K562 (cell line): ENCODE measurements at regions not wholly inside any gene's neighbourhood (a gene's known extent, or its start where the extent isn't known, plus 50 kb on each side); places are given as distances from the start of the nearest gene placed in this dataset.
A peak's percentile ranks its signal among the peaks of the same experiment; 100 is the strongest.

Experiments
- ADNP ChIP-seq: fragments of 200-800 bp; sonication (Bioruptor generic); IDR thresholded peaks from 2 replicates; pipeline ENCODE4 v1.6.1; 2016; ENCODE audit warnings: missing genetic modification characterization, missing compliant biosample characterization
- ARID1B ChIP-seq: fragments of 450-650 bp; IDR thresholded peaks from 2 replicates; pipeline ENCODE4 v1.6.1; 2016; ENCODE audit warnings: antibody characterized with exemption, mild to moderate bottlenecking, inconsistent platforms
- ATF1 ChIP-seq, 2 experiments: fragments of 450-650 bp in 1 of 2; IDR thresholded peaks; 2 replicates each; pipeline ENCODE4 v1.6.1; 2016; ENCODE audit warnings: missing compliant biosample characterization in 1 of 2, missing genetic modification characterization in 1 of 2
- ATF7 ChIP-seq: fragments of 450-650 bp; IDR thresholded peaks from 2 replicates; pipeline ENCODE4 v1.7.1; 2014; ENCODE audit warnings: mild to moderate bottlenecking, moderate library complexity
- CREM ChIP-seq: IDR thresholded peaks from 2 replicates; pipeline ENCODE4 v1.6.1; 2014; ENCODE audit warnings: antibody characterized with exemption, low read depth
- FOXJ2 ChIP-seq: fragments of 200-800 bp; sonication (Bioruptor generic); IDR thresholded peaks from 2 replicates; pipeline ENCODE4 v1.6.1; 2016; ENCODE audit warnings: missing genetic modification characterization, missing compliant biosample characterization
- GATAD2B ChIP-seq: fragments of 450-650 bp; IDR thresholded peaks from 2 replicates; pipeline ENCODE4 v1.6.1; 2017; ENCODE audit warnings: mild to moderate bottlenecking, borderline replicate concordance
- NCOR1 ChIP-seq: fragments of 450-650 bp; IDR thresholded peaks from 2 replicates; pipeline ENCODE4 v1.6.1; 2016; ENCODE audit warnings: mild to moderate bottlenecking, moderate library complexity
- NFIC ChIP-seq: fragments of 450-650 bp; IDR thresholded peaks from 2 replicates; pipeline ENCODE4 v1.6.1; 2017; ENCODE audit warnings: mild to moderate bottlenecking, inconsistent platforms
- PCBP2 ChIP-seq: fragments of 200-400 bp; formaldehyde crosslinking; IDR thresholded peaks from 2 replicates; pipeline ENCODE4 v1.6.1; 2018; ENCODE audit warnings: low read length, low read depth, mild to moderate bottlenecking, moderate library complexity; ENCODE audit not compliant: poor library complexity, severe bottlenecking
- POLR3A ChIP-seq: IDR thresholded peaks from 2 replicates; pipeline ENCODE4 v1.6.1; 2011; ENCODE audit warnings: borderline replicate concordance, mild to moderate bottlenecking, moderate library complexity; ENCODE audit not compliant: insufficient read length, insufficient read depth; ENCODE audit errors: extremely low read depth
- SMARCC2 ChIP-seq: fragments of 450-650 bp; IDR thresholded peaks from 2 replicates; pipeline ENCODE4 v1.6.1; 2017; ENCODE audit warnings: antibody characterized with exemption, moderate library complexity, mild to moderate bottlenecking, low read depth
- THRAP3 ChIP-seq: fragments of 450-650 bp; IDR thresholded peaks from 2 replicates; pipeline ENCODE4 v1.6.1; 2016; ENCODE audit warnings: mild to moderate bottlenecking, inconsistent platforms, borderline replicate concordance
- XRCC5 ChIP-seq: fragments of 200-400 bp; formaldehyde crosslinking; IDR thresholded peaks from 2 replicates; pipeline ENCODE4 v1.6.1; 2017; ENCODE audit warnings: low read depth, mild to moderate bottlenecking, low read length
- YBX1 ChIP-seq: fragments of 450-650 bp; IDR thresholded peaks from 2 replicates; pipeline ENCODE4 v1.7.1; 2016; ENCODE audit warnings: mild to moderate bottlenecking
- ZEB2 ChIP-seq: fragments of 450-650 bp; IDR thresholded peaks from 2 replicates; pipeline ENCODE4 v1.6.1; 2016
- ZNF140 ChIP-seq: fragments of 250-450 bp; sonication (Bioruptor Pico); IDR thresholded peaks from 2 replicates; pipeline ENCODE4 v1.8.0; 2021; ENCODE audit warnings: moderate library complexity, mild to moderate bottlenecking, inconsistent platforms
- ZNF316 ChIP-seq: fragments of 450-650 bp; IDR thresholded peaks from 2 replicates; pipeline ENCODE4 v1.6.1; 2016
- TF ChIP-seq, protein P1 (sequence below), 2 experiments: fragments of 450-650 bp; formaldehyde crosslinking in 1 of 2; IDR thresholded peaks; 2 replicates each; pipeline versions ENCODE4 v1.4.0 to v1.6.1; 2014 to 2020; ENCODE audit warnings: mild to moderate bottlenecking in 2 of 2, borderline replicate concordance in 1 of 2, low read depth in 1 of 2
- TF ChIP-seq, protein P2 (sequence below), 2 experiments: fragments of 450-650 bp in 1 of 2; sonication (generic) in 1 of 2; formaldehyde crosslinking in 1 of 2; IDR thresholded peaks in 1 of 2; conservative IDR thresholded peaks in 1 of 2; 2 replicates each; pipeline versions ENCODE4 v1.6.1 to v1.8.1; 2016 to 2023; ENCODE audit warnings: mild to moderate bottlenecking in 2 of 2, moderate library complexity in 2 of 2, inconsistent platforms in 1 of 2, missing genetic modification reagents in 1 of 2

DNA sequence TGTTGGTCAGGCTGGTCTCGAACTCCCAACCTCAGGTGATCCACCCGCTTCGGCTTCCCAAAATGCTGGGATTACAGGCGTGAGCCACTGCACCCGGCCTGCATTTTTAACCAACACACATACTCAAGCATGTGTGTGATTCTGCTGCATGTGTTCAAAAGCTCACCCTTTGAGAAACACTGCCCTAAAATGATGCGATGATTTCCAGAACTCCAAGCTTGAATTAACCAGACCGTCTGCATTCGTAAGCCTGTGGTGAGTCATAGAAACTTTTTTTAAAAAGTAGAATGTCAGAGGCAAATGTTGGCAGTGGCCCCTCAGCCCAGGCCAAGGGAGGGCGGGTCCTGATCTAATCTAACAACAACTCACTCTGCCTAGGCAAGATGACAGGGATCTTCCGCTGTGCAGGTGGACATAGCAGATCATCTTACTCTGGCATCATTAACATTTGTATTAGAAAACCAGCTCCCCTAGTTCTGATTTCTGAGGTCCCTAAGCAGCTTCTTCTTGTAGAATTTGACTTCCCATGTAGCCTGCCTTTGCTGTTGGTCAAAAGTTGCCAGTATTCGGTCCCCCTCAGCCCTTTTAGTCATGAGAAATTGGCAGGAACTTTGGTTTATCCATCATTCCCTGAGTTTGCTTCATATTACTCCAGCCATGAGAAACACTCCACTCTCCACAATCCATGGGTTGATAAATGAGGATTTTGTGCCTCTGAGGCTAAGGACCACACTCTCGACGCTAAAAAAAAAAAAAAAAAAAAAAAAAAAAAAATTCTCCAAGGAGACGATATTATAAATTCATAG, 190.4 kb downstream of the SKIDA1 start (continued):
- TF ChIP-seq, protein P1, sequence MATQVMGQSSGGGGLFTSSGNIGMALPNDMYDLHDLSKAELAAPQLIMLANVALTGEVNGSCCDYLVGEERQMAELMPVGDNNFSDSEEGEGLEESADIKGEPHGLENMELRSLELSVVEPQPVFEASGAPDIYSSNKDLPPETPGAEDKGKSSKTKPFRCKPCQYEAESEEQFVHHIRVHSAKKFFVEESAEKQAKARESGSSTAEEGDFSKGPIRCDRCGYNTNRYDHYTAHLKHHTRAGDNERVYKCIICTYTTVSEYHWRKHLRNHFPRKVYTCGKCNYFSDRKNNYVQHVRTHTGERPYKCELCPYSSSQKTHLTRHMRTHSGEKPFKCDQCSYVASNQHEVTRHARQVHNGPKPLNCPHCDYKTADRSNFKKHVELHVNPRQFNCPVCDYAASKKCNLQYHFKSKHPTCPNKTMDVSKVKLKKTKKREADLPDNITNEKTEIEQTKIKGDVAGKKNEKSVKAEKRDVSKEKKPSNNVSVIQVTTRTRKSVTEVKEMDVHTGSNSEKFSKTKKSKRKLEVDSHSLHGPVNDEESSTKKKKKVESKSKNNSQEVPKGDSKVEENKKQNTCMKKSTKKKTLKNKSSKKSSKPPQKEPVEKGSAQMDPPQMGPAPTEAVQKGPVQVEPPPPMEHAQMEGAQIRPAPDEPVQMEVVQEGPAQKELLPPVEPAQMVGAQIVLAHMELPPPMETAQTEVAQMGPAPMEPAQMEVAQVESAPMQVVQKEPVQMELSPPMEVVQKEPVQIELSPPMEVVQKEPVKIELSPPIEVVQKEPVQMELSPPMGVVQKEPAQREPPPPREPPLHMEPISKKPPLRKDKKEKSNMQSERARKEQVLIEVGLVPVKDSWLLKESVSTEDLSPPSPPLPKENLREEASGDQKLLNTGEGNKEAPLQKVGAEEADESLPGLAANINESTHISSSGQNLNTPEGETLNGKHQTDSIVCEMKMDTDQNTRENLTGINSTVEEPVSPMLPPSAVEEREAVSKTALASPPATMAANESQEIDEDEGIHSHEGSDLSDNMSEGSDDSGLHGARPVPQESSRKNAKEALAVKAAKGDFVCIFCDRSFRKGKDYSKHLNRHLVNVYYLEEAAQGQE (IDR thresholded peaks at IDR 0.05; ENCODE audit: borderline replicate concordance), result peak; percentile 42; the same call in 1 of the 2 replicates
- TF ChIP-seq, protein P1 (CRISPR knock-in tag; IDR thresholded peaks at IDR 0.05; ENCODE audit: low read depth), result no peak
- TF ChIP-seq NFIC (peak; percentile 38; the same call in 1 of the 2 replicates), FOXJ2 (tag) (0 out of 2 replicates have a peak, but pooled peaks have one; percentile 15), CREM (peak; percentile 23; the same call in 1 of the 2 replicates), ZEB2 (peak; percentile 83), GATAD2B (0 out of 2 replicates have a peak, but pooled peaks have one; percentile 43), YBX1 (no peak), PCBP2 (no peak), ATF7 (peak; percentile 72), ZNF316 (no peak), NCOR1 (peak; percentile 12; the same call in 1 of the 2 replicates), XRCC5 (no peak), SMARCC2 (peak; percentile 59; the same call in 1 of the 2 replicates), ATF1 (CRISPR knock-in tag; IDR thresholded peaks at IDR 0.05) (no peak), ATF1 (tag; IDR thresholded peaks at IDR 0.05) (peak; percentile 32; the same call in 1 of the 2 replicates), ADNP (tag) (peak; percentile 95), THRAP3 (no peak), POLR3A (no peak), ZNF140 (no peak), ARID1B (peak; percentile 81)
- TF ChIP-seq, protein P2, sequence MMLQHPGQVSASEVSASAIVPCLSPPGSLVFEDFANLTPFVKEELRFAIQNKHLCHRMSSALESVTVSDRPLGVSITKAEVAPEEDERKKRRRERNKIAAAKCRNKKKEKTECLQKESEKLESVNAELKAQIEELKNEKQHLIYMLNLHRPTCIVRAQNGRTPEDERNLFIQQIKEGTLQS (IDR thresholded peaks at IDR 0.05), result peak; percentile 92
- TF ChIP-seq, protein P2 (CRISPR knock-in tag; conservative IDR thresholded peaks at IDR 0.05), result 0 out of 2 replicates have a peak, but pooled peaks have one; percentile 35
